NCI-H345 (cell line): ENCODE measurements at regions not wholly inside any gene's neighbourhood (a gene's known extent, or its start where the extent isn't known, plus 50 kb on each side); places are given as distances from the start of the nearest gene placed in this dataset.
A peak's percentile ranks its signal among the peaks of the same experiment; 100 is the strongest.
"Not testable (repeated sequence)": the region's sequence is repeated elsewhere in the genome, so short reads cannot be mapped to it uniquely, and the experiment has no call there.

ENCODE experiments used
- DNase-seq: peaks from one replicate; lab custom pipeline; 2025; lab: John Stamatoyannopoulos, UW

- DNase-seq, result no peak
These were observed 84.1 kb upstream of the ASB18 start for GRCh38 chr2:236348279-236348678.

- no peak for DNase-seq
These were observed 84.8 kb upstream of the ASB18 start for GRCh38 chr2:236348976-236349375.

- no peak for DNase-seq
These were observed 86.2 kb upstream of the ASB18 start for GRCh38 chr2:236350426-236350825.

GRCh38 chr2:236351966-236352525 lies 87.8 kb upstream of the ASB18 start:
- DNase-seq, result no peak

- peak; percentile 50 for DNase-seq
These were observed 88.8 kb upstream of the ASB18 start for GRCh38 chr2:236352761-236353593.

- DNase-seq, result no peak
These were observed 89.4 kb upstream of the ASB18 start for GRCh38 chr2:236353594-236353942.

- no peak for DNase-seq
These were observed 90.1 kb upstream of the ASB18 start for GRCh38 chr2:236354056-236354940.

GRCh38 chr2:236354973-236355595 lies 90.9 kb upstream of the ASB18 start:
- no peak for DNase-seq

GRCh38 chr2:236355911-236356310 lies 91.7 kb upstream of the ASB18 start:
- DNase-seq, result no peak

- DNase-seq, result not testable (repeated sequence)
These were observed 92.1 kb upstream of the ASB18 start for GRCh38 chr2:236356321-236356720.

- not testable (repeated sequence) for DNase-seq
These were observed 94.3 kb upstream of the ASB18 start for GRCh38 chr2:236358482-236358881.

- DNase-seq, result no peak
These were observed 95.3 kb upstream of the ASB18 start for GRCh38 chr2:236359426-236360045.

- DNase-seq, result no peak
These were observed 96.3 kb upstream of the ASB18 start for GRCh38 chr2:236360496-236360895.

GRCh38 chr2:236363711-236364277 lies 99.6 kb upstream of the ASB18 start:
- DNase-seq, result no peak

GRCh38 chr2:236365258-236366048 lies 101.2 kb upstream of the ASB18 start:
- no peak for DNase-seq

GRCh38 chr2:236366049-236366387 lies 101.8 kb upstream of the ASB18 start:
- DNase-seq, result no peak

GRCh38 chr2:236366397-236366796 lies 102.2 kb upstream of the ASB18 start:
- no peak for DNase-seq

- DNase-seq, result no peak
These were observed 103.5 kb upstream of the ASB18 start for GRCh38 chr2:236367506-236368289.

GRCh38 chr2:236369661-236370062 lies 105.5 kb upstream of the ASB18 start:
- DNase-seq, result no peak

GRCh38 chr2:236370847-236371409 lies 106.7 kb upstream of the ASB18 start:
- no peak for DNase-seq
